ENCODE measurements at regions not wholly inside any gene's neighbourhood (a gene's known extent, or its start where the extent isn't known, plus 50 kb on each side); places are given as distances from the start of the nearest gene placed in this dataset.

DNA sequence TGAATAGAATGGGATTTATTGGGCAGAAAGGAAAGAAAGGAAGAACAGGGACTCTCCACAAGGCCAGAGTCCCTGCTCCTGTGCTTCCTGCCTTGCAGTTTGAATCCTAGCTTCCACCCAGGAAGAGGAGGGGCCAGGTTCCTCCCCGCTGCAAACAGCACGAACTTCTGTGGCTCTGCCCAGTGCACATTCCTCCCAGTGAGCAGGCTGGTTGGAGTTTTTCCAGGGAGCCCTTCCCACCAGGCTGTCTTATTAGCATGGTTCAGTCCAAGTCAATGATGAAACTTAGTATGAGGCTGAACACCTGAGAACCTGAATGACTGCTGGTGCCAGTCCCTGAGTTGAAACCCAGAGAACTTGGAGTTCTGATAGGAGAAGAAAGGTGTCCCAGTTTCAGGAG is 247.2 kb downstream of the DUSP10 start:
- TF ChIP-seq, protein P1, sequence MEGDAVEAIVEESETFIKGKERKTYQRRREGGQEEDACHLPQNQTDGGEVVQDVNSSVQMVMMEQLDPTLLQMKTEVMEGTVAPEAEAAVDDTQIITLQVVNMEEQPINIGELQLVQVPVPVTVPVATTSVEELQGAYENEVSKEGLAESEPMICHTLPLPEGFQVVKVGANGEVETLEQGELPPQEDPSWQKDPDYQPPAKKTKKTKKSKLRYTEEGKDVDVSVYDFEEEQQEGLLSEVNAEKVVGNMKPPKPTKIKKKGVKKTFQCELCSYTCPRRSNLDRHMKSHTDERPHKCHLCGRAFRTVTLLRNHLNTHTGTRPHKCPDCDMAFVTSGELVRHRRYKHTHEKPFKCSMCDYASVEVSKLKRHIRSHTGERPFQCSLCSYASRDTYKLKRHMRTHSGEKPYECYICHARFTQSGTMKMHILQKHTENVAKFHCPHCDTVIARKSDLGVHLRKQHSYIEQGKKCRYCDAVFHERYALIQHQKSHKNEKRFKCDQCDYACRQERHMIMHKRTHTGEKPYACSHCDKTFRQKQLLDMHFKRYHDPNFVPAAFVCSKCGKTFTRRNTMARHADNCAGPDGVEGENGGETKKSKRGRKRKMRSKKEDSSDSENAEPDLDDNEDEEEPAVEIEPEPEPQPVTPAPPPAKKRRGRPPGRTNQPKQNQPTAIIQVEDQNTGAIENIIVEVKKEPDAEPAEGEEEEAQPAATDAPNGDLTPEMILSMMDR (optimal IDR thresholded peaks at IDR 0.05 in 1 of 3, IDR thresholded peaks at IDR 0.05 in 1 of 3, conservative IDR thresholded peaks at IDR 0.05 in 1 of 3; ENCODE audit: extremely low read depth in 1 of 3, insufficient read depth in 2 of 3, low read length in 3 of 3), result no peak
- TF ChIP-seq EZH2 (IDR thresholded peaks at IDR 0.05; ENCODE audit: low read length), result no peak
